Naive B cell (primary cell): ENCODE measurements at regions not wholly inside any gene's neighbourhood (a gene's known extent, or its start where the extent isn't known, plus 50 kb on each side); places are given as distances from the start of the nearest gene placed in this dataset.
A peak's percentile ranks its signal among the peaks of the same experiment; 100 is the strongest.

ENCODE experiments used
- ATAC-seq, 2 donors: fragments of 150-1000 bp; cut with Tn5 transposase; 2 replicates each; pipeline ENCODE4 v1.10.0; 2021; ENCODE audit warnings: low read depth in 2 of 2, mild to moderate bottlenecking in 2 of 2, moderate library complexity in 2 of 2
- DNase-seq: peaks from one replicate; pipeline ENCODE4 v3.0.0; 2022
- H3K27ac Mint-ChIP-seq, 6 donors: one replicate each; pipeline ENCODE4 v1.8.0; 2020 to 2022; ENCODE audit warnings: mild to moderate bottlenecking in 6 of 6, mixed read lengths in 6 of 6, moderate library complexity in 5 of 6, inconsistent platforms in 2 of 6
- H3K27me3 Mint-ChIP-seq, 3 donors: one replicate each; pipeline ENCODE4 v1.8.0; 2021 to 2022; ENCODE audit warnings: mixed read lengths in 3 of 3, mild to moderate bottlenecking in 1 of 3
- H3K36me3 Mint-ChIP-seq, 2 donors: one replicate each; pipeline ENCODE4 v1.8.0; 2020 to 2022; ENCODE audit warnings: mixed read lengths in 2 of 2, inconsistent platforms in 1 of 2, mild to moderate bottlenecking in 1 of 2
- H3K4me1 Mint-ChIP-seq, 3 donors: one replicate each; pipeline ENCODE4 v1.8.0; 2020 to 2022; ENCODE audit warnings: mixed read lengths in 3 of 3, inconsistent platforms in 1 of 3, mild to moderate bottlenecking in 1 of 3, moderate library complexity in 1 of 3
- H3K4me3 Mint-ChIP-seq, 8 donors: one replicate each; pipeline ENCODE4 v1.8.0; 2020 to 2022; ENCODE audit warnings: mild to moderate bottlenecking in 8 of 8, mixed read lengths in 8 of 8, moderate library complexity in 8 of 8, inconsistent platforms in 2 of 8
- H3K9me3 Mint-ChIP-seq, 7 donors: one replicate each; pipeline ENCODE4 v1.8.0; 2020 to 2022; ENCODE audit warnings: mixed read lengths in 7 of 7, mild to moderate bottlenecking in 5 of 7, inconsistent platforms in 2 of 7, moderate library complexity in 1 of 7

DNA sequence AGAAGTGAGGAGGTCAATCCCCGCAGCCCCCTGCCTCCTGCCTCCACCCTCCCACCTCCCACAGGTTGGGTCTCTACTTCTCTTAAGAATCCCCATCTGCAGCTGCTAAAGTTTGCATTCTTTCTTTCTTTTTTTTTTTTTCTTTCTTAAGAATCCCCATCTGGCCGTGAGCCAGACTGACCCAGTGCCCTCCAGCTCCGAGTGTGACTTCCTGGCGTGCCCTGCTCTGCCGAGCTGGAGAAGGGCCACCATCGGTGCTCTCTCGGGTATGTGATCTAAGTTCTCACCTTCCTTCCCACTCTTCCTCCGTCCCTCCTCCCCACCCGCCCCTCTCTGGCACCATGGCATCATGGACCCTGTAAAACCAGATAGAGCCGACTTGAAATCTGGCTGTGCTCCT lies 66.7 kb upstream of the LMO1 start:
- H3K4me3 Mint-ChIP-seq = no peak overlapping the region
- ATAC-seq (no peak), DNase-seq (no peak)
- no peaks in the 10 kb centered on the region for H3K9me3 Mint-ChIP-seq
- no peak overlapping the region for H3K27ac Mint-ChIP-seq
- H3K27me3 Mint-ChIP-seq = peaks cover 0 to 8% (median 7%) of the 10 kb centered on the region in 3 donors
- peaks cover 20 to 29% (median 29%) of the 10 kb centered on the region in 3 donors for H3K4me1 Mint-ChIP-seq
- no peaks in the 10 kb centered on the region for H3K36me3 Mint-ChIP-seq

- ATAC-seq = no peak
- Mint-ChIP-seq H3K4me3 (no peak overlapping the region), H3K4me1 (peaks cover 20 to 29% (median 29%) of the 10 kb centered on the region in 3 donors), H3K27me3 (peaks cover 0 to 8% (median 7%) of the 10 kb centered on the region in 3 donors), H3K27ac (no peak overlapping the region), H3K9me3 (no peaks in the 10 kb centered on the region), H3K36me3 (no peaks in the 10 kb centered on the region)
- no peak for DNase-seq
These were observed 66.2 kb upstream of the LMO1 start for GRCh38 chr11:8329847-8330361.

- DNase-seq (no peak), ATAC-seq (no peak)
- no peaks in the 10 kb centered on the region for H3K36me3 Mint-ChIP-seq
- H3K4me1 Mint-ChIP-seq = peaks cover 20 to 29% (median 29%) of the 10 kb centered on the region in 3 donors
- H3K27ac Mint-ChIP-seq = no peak overlapping the region
- H3K27me3 Mint-ChIP-seq = peaks cover 0 to 8% (median 7%) of the 10 kb centered on the region in 3 donors
- no peak overlapping the region for H3K4me3 Mint-ChIP-seq
- no peaks in the 10 kb centered on the region for H3K9me3 Mint-ChIP-seq
These were observed 65.7 kb upstream of the LMO1 start for GRCh38 chr11:8329336-8329735.

- Mint-ChIP-seq H3K4me1 (peaks cover 20 to 29% (median 29%) of the 10 kb centered on the region in 3 donors), H3K36me3 (no peaks in the 10 kb centered on the region), H3K9me3 (no peaks in the 10 kb centered on the region), H3K4me3 (no peak overlapping the region), H3K27me3 (peaks cover 0 to 8% (median 7%) of the 10 kb centered on the region in 3 donors), H3K27ac (peak overlapping the region in 1 of 6 donors; percentile 53)
- DNase-seq (peak; percentile 47), ATAC-seq (peak; percentile 54 to 66)
These were observed 65.2 kb upstream of the LMO1 start for GRCh38 chr11:8328848-8329330.

DNA sequence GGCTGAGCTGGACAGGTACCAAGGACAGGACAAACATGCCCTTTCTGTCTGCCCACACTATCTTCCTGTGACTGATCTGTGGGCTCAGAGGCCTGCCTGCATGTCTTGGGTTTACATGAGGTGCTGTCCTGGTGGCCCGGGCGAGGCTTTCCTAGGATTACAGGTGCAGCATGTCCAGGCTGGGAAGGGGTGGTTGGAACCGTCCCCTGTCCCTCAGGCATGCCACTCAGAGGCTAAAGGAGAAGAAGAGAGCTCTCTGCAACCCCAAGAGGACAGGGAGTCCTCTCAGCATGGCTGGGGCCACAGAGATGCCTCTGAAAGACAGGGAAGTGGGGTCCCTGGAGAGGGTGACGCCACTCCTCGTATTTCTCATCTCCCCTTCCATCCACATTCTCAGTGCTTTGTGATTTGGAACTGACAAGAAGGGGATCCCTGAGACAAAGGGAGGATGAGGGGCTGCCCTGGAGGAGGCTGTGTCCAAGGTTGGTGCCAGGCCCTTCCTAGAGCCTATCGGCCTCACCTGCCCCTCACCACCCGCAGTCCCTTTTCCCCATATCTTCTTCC lies 64.6 kb upstream of the LMO1 start:
- H3K27ac Mint-ChIP-seq = no peak overlapping the region
- no peaks in the 10 kb centered on the region for H3K9me3 Mint-ChIP-seq
- peaks cover 20 to 29% (median 26%) of the 10 kb centered on the region in 3 donors for H3K4me1 Mint-ChIP-seq
- no peak for ATAC-seq
- DNase-seq = no peak
- H3K4me3 Mint-ChIP-seq = no peak overlapping the region
- H3K27me3 Mint-ChIP-seq = peaks cover 0 to 8% (median 7%) of the 10 kb centered on the region in 3 donors
- H3K36me3 Mint-ChIP-seq = no peaks in the 10 kb centered on the region

GRCh38 chr11:8327761-8328192 lies 64.1 kb upstream of the LMO1 start:
- Mint-ChIP-seq H3K4me3 (no peak overlapping the region), H3K4me1 (peaks cover 19 to 26% (median 21%) of the 10 kb centered on the region in 3 donors), H3K36me3 (no peaks in the 10 kb centered on the region), H3K27me3 (peaks cover 5 to 10% (median 8%) of the 10 kb centered on the region in 3 donors), H3K9me3 (no peaks in the 10 kb centered on the region), H3K27ac (peak overlapping the region in 3 of 6 donors; percentile 34 to 47 (median 47))
- ATAC-seq (peak in 1 of 2 donors; percentile 50), DNase-seq (no peak)

GRCh38 chr11:8326337-8326736 lies 62.7 kb upstream of the LMO1 start:
- ATAC-seq (no peak), DNase-seq (no peak)
- Mint-ChIP-seq H3K27ac (peak overlapping the region in 1 of 6 donors; percentile 5), H3K4me3 (no peak overlapping the region), H3K36me3 (no peaks in the 10 kb centered on the region), H3K9me3 (no peaks in the 10 kb centered on the region), H3K4me1 (peaks cover 8 to 13% (median 10%) of the 10 kb centered on the region in 3 donors), H3K27me3 (peaks cover 8 to 14% (median 12%) of the 10 kb centered on the region in 3 donors)

- no peak for ATAC-seq
- peaks cover 2 to 20% (median 12%) of the 10 kb centered on the region in 3 donors for H3K27me3 Mint-ChIP-seq
These were observed 62.1 kb upstream of the LMO1 start for GRCh38 chr11:8325591-8326304.

DNA sequence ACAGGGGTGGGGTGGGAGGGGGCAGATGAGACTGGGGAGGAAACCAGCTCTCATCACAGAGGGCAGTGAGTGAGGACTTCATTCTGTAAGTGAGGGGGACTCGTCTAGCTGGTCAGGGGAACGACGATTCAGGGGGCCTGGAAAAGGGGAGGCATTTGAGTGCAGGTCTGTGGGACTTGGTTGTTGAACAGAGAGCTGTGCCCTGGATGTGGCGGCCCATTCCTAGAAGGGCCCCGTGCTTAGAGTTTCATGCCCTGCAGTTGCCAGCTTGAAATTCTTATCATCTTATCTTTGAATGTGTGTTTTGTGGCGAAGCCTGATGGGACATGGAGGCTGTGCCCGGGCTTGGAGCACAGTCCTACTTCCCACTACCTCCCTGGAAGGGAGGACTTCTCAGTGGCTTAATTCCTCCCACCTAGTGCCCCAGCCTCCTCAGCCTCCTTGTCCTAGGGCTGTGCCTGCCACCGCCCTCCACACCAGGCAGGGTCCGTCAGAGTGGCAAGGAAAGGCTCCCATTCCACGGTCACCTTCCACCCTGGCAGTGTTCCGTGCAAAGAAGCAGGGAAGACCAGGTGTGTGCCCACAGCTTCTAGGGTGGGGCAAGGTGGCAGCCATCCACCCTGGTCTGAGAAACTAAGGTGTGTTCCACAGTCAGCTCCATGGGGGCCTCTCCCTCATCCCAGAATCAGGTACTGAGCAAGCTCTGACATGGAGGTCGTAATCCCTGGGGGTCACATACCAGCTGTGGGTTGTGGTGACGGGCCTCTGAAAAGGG lies 59.7 kb upstream of the LMO1 start:
- Mint-ChIP-seq H3K27ac (no peak overlapping the region), H3K4me1 (no peaks in the 10 kb centered on the region), H3K27me3 (peaks cover 0 to 41% (median 25%) of the 10 kb centered on the region in 3 donors), H3K36me3 (no peaks in the 10 kb centered on the region), H3K4me3 (no peak overlapping the region), H3K9me3 (no peaks in the 10 kb centered on the region)
- DNase-seq (no peak), ATAC-seq (no peak)

More at GRCh38 chr11:8325591-8326304, 62.1 kb upstream of the LMO1 start:
- peaks cover 3 to 7% (median 5%) of the 10 kb centered on the region in 3 donors for H3K4me1 Mint-ChIP-seq
- no peak for DNase-seq
- H3K9me3 Mint-ChIP-seq = no peaks in the 10 kb centered on the region
- H3K4me3 Mint-ChIP-seq = peak overlapping the region in 1 of 8 donors; percentile 66
- peak overlapping the region in 1 of 6 donors; percentile 77 for H3K27ac Mint-ChIP-seq
- H3K36me3 Mint-ChIP-seq = no peaks in the 10 kb centered on the region

DNA sequence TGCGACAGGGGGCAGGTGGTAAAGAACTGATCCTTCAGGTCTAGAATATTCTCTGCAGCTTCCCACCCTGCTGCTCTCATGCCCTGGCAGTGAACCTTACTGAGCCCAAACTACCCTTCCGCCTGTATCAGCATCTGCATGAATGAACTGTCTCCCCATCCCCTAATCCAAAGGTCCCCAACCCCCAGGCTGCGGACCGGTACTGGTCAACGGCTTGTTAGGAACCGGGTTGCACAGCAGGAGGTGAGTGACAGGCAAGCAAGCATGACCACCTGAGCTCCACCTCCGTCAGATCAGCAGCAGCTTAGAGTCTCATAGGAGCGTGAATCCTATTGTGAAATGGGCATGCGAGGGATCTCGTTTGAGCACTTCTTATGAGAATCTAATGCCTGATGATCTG lies 58.2 kb upstream of the LMO1 start:
- H3K27me3 Mint-ChIP-seq = peaks cover 8 to 46% (median 25%) of the 10 kb centered on the region in 3 donors
- no peak overlapping the region for H3K4me3 Mint-ChIP-seq
- no peaks in the 10 kb centered on the region for H3K4me1 Mint-ChIP-seq
- DNase-seq (no peak), ATAC-seq (no peak)
- no peak overlapping the region for H3K27ac Mint-ChIP-seq
- no peaks in the 10 kb centered on the region for H3K9me3 Mint-ChIP-seq
- no peaks in the 10 kb centered on the region for H3K36me3 Mint-ChIP-seq

- no peak for DNase-seq
- Mint-ChIP-seq H3K36me3 (no peaks in the 10 kb centered on the region), H3K9me3 (no peaks in the 10 kb centered on the region), H3K4me3 (no peak overlapping the region), H3K27me3 (peaks cover 8 to 46% (median 25%) of the 10 kb centered on the region in 3 donors), H3K27ac (no peak overlapping the region), H3K4me1 (no peaks in the 10 kb centered on the region)
- ATAC-seq = no peak
These were observed 56.4 kb upstream of the LMO1 start for GRCh38 chr11:8320076-8320475.

GRCh38 chr11:8318536-8318935 lies 54.9 kb upstream of the LMO1 start:
- Mint-ChIP-seq H3K27me3 (peaks cover 8 to 46% (median 25%) of the 10 kb centered on the region in 3 donors), H3K36me3 (no peaks in the 10 kb centered on the region)

DNA sequence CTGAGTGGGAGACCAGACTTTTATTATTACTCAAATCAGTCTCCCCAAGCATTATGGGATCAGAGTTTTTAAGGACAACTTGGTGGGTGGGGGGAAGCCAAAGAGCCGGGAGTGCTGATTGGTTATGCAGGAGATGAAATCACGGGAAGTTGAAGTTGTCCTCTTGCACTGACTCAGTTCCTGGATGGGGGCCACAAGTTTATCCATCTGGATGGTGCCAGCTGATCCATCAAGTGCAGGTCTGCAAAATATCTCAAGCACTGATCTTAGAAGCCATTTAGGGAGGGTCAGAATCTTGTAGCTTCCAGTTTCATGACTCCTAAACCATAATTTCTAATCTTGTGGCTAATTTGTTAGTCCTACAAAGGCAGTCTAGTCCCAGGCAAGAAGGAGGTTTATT lies 53.5 kb upstream of the LMO1 start:
- Mint-ChIP-seq H3K4me1 (no peaks in the 10 kb centered on the region), H3K9me3 (no peaks in the 10 kb centered on the region), H3K27me3 (peaks cover 8 to 35% (median 25%) of the 10 kb centered on the region in 3 donors), H3K36me3 (no peaks in the 10 kb centered on the region), H3K4me3 (no peak overlapping the region), H3K27ac (peak overlapping the region in 1 of 6 donors; percentile 44)
- no peak for ATAC-seq
- DNase-seq = no peak

More at GRCh38 chr11:8318536-8318935, 54.9 kb upstream of the LMO1 start:
- H3K9me3 Mint-ChIP-seq = no peaks in the 10 kb centered on the region
- H3K27ac Mint-ChIP-seq = no peak overlapping the region
- no peaks in the 10 kb centered on the region for H3K4me1 Mint-ChIP-seq
- no peak for DNase-seq
- H3K4me3 Mint-ChIP-seq = no peak overlapping the region
- no peak for ATAC-seq
